CD4-positive, alpha-beta T cell treated with Interleukin-17A for 4 hours (primary cell): ENCODE measurements at regions not wholly inside any gene's neighbourhood (a gene's known extent, or its start where the extent isn't known, plus 50 kb on each side); places are given as distances from the start of the nearest gene placed in this dataset.
A peak's percentile ranks its signal among the peaks of the same experiment; 100 is the strongest.
"Not testable (repeated sequence)": the region's sequence is repeated elsewhere in the genome, so short reads cannot be mapped to it uniquely, and the experiment has no call there.

Source experiments
- DNase-seq: peaks from one replicate; pipeline ENCODE4 v3.0.0-alpha.2; 2020; ENCODE audit warnings: mixed read lengths

- DNase-seq: no peak
Measured at GRCh38 chr15:69660114-69660513, 207.5 kb downstream of the RPLP1 start.

- no peak for DNase-seq
Measured at GRCh38 chr15:69660658-69661405, 208.2 kb downstream of the RPLP1 start.

GRCh38 chr15:69661446-69661845, 208.8 kb downstream of the RPLP1 start:
- DNase-seq: no peak

- no peak for DNase-seq
Measured at GRCh38 chr15:69661871-69662644, 209.4 kb downstream of the RPLP1 start.

GRCh38 chr15:69662645-69663000, 210.0 kb downstream of the RPLP1 start:
- DNase-seq: no peak

GRCh38 chr15:69663441-69663840, 210.8 kb downstream of the RPLP1 start:
- no peak for DNase-seq

- no peak for DNase-seq
Measured at GRCh38 chr15:69663982-69664381, 211.4 kb downstream of the RPLP1 start.

GRCh38 chr15:69664572-69665571, 212.3 kb downstream of the RPLP1 start:
- DNase-seq: no peak

- peak; percentile 34 for DNase-seq
Measured at GRCh38 chr15:69665641-69666111, 213.1 kb downstream of the RPLP1 start.

- DNase-seq: peak; percentile 41
Measured at GRCh38 chr15:69666441-69666882, 213.8 kb downstream of the RPLP1 start.

GRCh38 chr15:69666921-69667811, 214.5 kb downstream of the RPLP1 start:
- no peak for DNase-seq

- no peak for DNase-seq
Measured at GRCh38 chr15:69668039-69668705, 215.6 kb downstream of the RPLP1 start.

- DNase-seq: peak; percentile 36
Measured at GRCh38 chr15:69668963-69669362, 216.3 kb downstream of the RPLP1 start.

GRCh38 chr15:69669446-69669845, 216.8 kb downstream of the RPLP1 start:
- DNase-seq: no peak

- no peak for DNase-seq
Measured at GRCh38 chr15:69673291-69673881, 220.8 kb downstream of the RPLP1 start.

- DNase-seq: no peak
Measured at GRCh38 chr15:69675731-69676130, 223.1 kb downstream of the RPLP1 start.

- DNase-seq: no peak
Measured at GRCh38 chr15:69677403-69677802, 224.8 kb downstream of the RPLP1 start.

GRCh38 chr15:69679623-69680228, 227.1 kb downstream of the RPLP1 start:
- peak; percentile 36 for DNase-seq

GRCh38 chr15:69684823-69685222, 232.2 kb downstream of the RPLP1 start:
- not testable (repeated sequence) for DNase-seq
